GM12892 (cell line): ENCODE measurements at regions not wholly inside any gene's neighbourhood (a gene's known extent, or its start where the extent isn't known, plus 50 kb on each side); places are given as distances from the start of the nearest gene placed in this dataset.

Experiments used
- DNase-seq: peaks from one replicate; pipeline ENCODE4 v3.0.0; 2011; ENCODE audit not compliant: insufficient read length
- FAIRE-seq: peaks from 2 replicates; lab custom pipeline; 2011; peaks lifted over from hg19 to GRCh38; lab: Jason Lieb, UNC
- POLR2A ChIP-seq: IDR thresholded peaks from 2 replicates; pipeline ENCODE4 v1.6.1; 2011; ENCODE audit warnings: low read depth, low read length, control low read depth
- POLR2AphosphoS5 ChIP-seq: IDR thresholded peaks from 2 replicates; pipeline ENCODE4 v1.6.1; 2011; ENCODE audit warnings: low read depth, low read length, control low read depth
- TAF1 ChIP-seq: IDR thresholded peaks from 2 replicates; pipeline ENCODE4 v1.6.1; 2011; ENCODE audit warnings: low read depth, mild to moderate bottlenecking, control low read depth, low read length, borderline replicate concordance

GRCh38 chr10:130543794-130544193 lies 407.6 kb downstream of the GLRX3 start:
- DNase-seq: no peak
- no peak for TF ChIP-seq POLR2A
- no peak for TF ChIP-seq POLR2AphosphoS5
- no peak for TF ChIP-seq TAF1

GRCh38 chr10:130545122-130545521 lies 408.9 kb downstream of the GLRX3 start:
- DNase-seq (no peak), FAIRE-seq (no peak)
- TF ChIP-seq POLR2AphosphoS5 (no peak), POLR2A (no peak), TAF1 (no peak)

More at GRCh38 chr10:130543794-130544193, 407.6 kb downstream of the GLRX3 start:
- FAIRE-seq: no peak

GRCh38 chr10:130545697-130546096 lies 409.5 kb downstream of the GLRX3 start:
- DNase-seq (no peak), FAIRE-seq (no peak)
- TF ChIP-seq TAF1 (no peak), POLR2AphosphoS5 (no peak), POLR2A (no peak)

GRCh38 chr10:130546841-130547240 lies 410.6 kb downstream of the GLRX3 start:
- DNase-seq (no peak), FAIRE-seq (no peak)
- no peak for TF ChIP-seq POLR2AphosphoS5
- no peak for TF ChIP-seq TAF1
- TF ChIP-seq POLR2A: no peak

- no peak for FAIRE-seq
- TF ChIP-seq TAF1: no peak
- TF ChIP-seq POLR2A: no peak
- no peak for DNase-seq
These were observed 411.2 kb downstream of the GLRX3 start for GRCh38 chr10:130547368-130547767.

- FAIRE-seq: no peak
These were observed 414.9 kb downstream of the GLRX3 start for GRCh38 chr10:130550952-130551674.

GRCh38 chr10:130551676-130552075 lies 415.5 kb downstream of the GLRX3 start:
- no peak for DNase-seq
- FAIRE-seq: no peak
- TF ChIP-seq TAF1 (no peak), POLR2A (no peak), POLR2AphosphoS5 (no peak)

More at GRCh38 chr10:130550952-130551674, 414.9 kb downstream of the GLRX3 start:
- TF ChIP-seq TAF1: no peak
- TF ChIP-seq POLR2AphosphoS5: no peak
- no peak for TF ChIP-seq POLR2A
- no peak for DNase-seq

GRCh38 chr10:130553826-130554225 lies 417.6 kb downstream of the GLRX3 start:
- TF ChIP-seq TAF1 (no peak), POLR2A (no peak), POLR2AphosphoS5 (no peak)
- FAIRE-seq: no peak
- no peak for DNase-seq

GRCh38 chr10:130554701-130555410 lies 418.7 kb downstream of the GLRX3 start:
- DNase-seq (no peak), FAIRE-seq (no peak)
- TF ChIP-seq TAF1: no peak
- TF ChIP-seq POLR2A: no peak
- TF ChIP-seq POLR2AphosphoS5: no peak

- TF ChIP-seq TAF1 (no peak), POLR2A (no peak), POLR2AphosphoS5 (no peak)
- DNase-seq (no peak), FAIRE-seq (no peak)
These were observed 419.2 kb downstream of the GLRX3 start for GRCh38 chr10:130555411-130555750.

GRCh38 chr10:130557181-130557845 lies 421.1 kb downstream of the GLRX3 start:
- no peak for FAIRE-seq
- no peak for DNase-seq
- no peak for TF ChIP-seq POLR2A
- no peak for TF ChIP-seq POLR2AphosphoS5
- TF ChIP-seq TAF1: no peak
